ENCODE measurements at regions not wholly inside any gene's neighbourhood (a gene's known extent, or its start where the extent isn't known, plus 50 kb on each side); places are given as distances from the start of the nearest gene placed in this dataset.

DNA sequence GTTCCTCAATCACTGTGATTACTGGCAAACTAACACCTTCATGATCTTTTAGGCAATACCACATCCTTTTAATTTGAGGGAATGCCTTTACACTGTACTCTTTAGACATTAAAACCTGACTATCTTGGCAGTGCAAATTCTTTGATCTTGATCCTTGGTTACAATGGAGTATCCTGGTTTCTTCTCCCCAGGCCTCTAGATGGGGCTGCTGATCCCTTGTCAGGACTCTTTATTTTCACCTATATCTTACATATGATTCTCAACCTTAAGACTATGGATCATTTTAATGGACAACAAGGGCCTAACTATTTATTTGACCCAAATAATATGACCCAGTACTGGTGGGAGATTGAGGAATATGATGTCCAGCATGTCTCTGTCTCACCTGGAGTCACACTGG is 1005.5 kb upstream of the INTU start:
- no peak for DNase-seq
- Histone ChIP-seq H3K9me3 (ENCODE audit: control extremely low read depth in 1 of 5, control insufficient read depth in 4 of 5, insufficient read depth in 2 of 5, low read depth in 1 of 5, low read length in 4 of 5) (no peaks in the 10 kb centered on the region), H3K4me1 (ENCODE audit: control extremely low read depth in 1 of 4, control insufficient read depth in 4 of 4, insufficient read depth in 4 of 4, low read length in 3 of 4) (no peaks in the 10 kb centered on the region), H3K27me3 (replicated peaks in 2 of 5; ENCODE audit: control insufficient read depth in 4 of 5, insufficient read depth in 5 of 5, low read length in 4 of 5) (no peaks in the 10 kb centered on the region), H3K36me3 (ENCODE audit: control insufficient read depth in 4 of 4, insufficient read depth in 4 of 4, low read length in 3 of 4) (no peaks in the 10 kb centered on the region), H3K4me3 (ENCODE audit: control insufficient read depth in 1 of 7, extremely low read depth in 1 of 7, insufficient read depth in 4 of 7, low read depth in 2 of 7, low read length in 6 of 7) (no peak overlapping the region), H3K27ac (ENCODE audit: insufficient read depth in 1 of 2, low read depth in 1 of 2, low read length in 2 of 2, poor library complexity in 1 of 2, severe bottlenecking in 2 of 2) (no peak overlapping the region)
- POLR2A ChIA-PET = no interaction called here
- CTCF ChIA-PET = no interaction called here

DNA sequence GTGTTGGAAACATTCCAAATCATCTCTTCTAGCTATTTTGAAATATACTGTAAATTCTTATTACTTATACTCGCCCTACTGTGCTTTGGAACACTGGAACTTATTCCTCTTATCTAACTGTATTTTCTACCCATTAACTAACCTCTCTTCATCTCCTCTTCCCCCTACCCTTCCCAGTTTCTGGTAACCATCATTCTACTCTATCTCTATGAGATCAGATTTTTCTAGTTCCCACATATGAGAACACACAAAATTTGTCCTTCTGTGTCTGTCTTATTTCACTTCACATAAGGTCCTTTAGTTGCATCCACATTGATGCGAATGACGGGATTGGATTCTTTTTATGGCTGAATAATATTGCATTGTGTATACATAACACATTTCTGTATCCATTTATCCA is 1003.8 kb upstream of the INTU start:
- no peaks in the 10 kb centered on the region for H3K27me3 ChIP-seq (replicated peaks in 2 of 5; ENCODE audit: control insufficient read depth in 4 of 5, insufficient read depth in 5 of 5, low read length in 4 of 5)
- 83% methylated on average over 1 of the region's 3 CpGs for WGBS (ENCODE audit: insufficient coverage)
- no peak for DNase-seq
- H3K36me3 ChIP-seq (ENCODE audit: control insufficient read depth in 4 of 4, insufficient read depth in 4 of 4, low read length in 3 of 4) = no peaks in the 10 kb centered on the region
- no peaks in the 10 kb centered on the region for H3K9me3 ChIP-seq (ENCODE audit: control extremely low read depth in 1 of 5, control insufficient read depth in 4 of 5, insufficient read depth in 2 of 5, low read depth in 1 of 5, low read length in 4 of 5)
- H3K4me3 ChIP-seq (ENCODE audit: control insufficient read depth in 1 of 7, extremely low read depth in 1 of 7, insufficient read depth in 4 of 7, low read depth in 2 of 7, low read length in 6 of 7) = no peak overlapping the region
- ChIA-PET POLR2A (interaction anchor here (0.6 kb wide), 1 partner anchor 1825 kb away, joined by 4 read pairs; no protein-coding TSS in a partner anchor), CTCF (no interaction called here)
- H3K27ac ChIP-seq (ENCODE audit: insufficient read depth in 1 of 2, low read depth in 1 of 2, low read length in 2 of 2, poor library complexity in 1 of 2, severe bottlenecking in 2 of 2) = no peak overlapping the region
- H3K4me1 ChIP-seq (ENCODE audit: control extremely low read depth in 1 of 4, control insufficient read depth in 4 of 4, insufficient read depth in 4 of 4, low read length in 3 of 4) = no peaks in the 10 kb centered on the region

DNA sequence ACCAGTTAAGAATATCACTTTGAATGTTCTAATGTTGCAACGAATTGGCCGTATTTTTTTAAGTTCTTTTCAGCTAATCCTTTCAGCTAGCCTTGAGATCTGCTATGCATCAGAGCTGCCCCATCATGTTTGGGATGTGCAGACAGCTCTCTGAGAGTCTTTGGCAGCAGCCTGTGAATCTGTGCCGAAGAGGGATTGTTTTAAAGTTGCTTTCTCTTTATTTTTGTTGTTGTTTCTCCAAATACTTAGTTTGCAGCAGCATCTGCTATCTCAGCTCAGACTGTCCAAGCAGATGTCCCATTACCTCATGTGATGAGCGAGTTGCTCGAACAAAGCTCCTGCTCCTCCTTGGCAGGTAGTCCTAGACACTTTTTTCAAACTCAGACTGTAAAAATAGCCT is 1002.5 kb upstream of the INTU start:
- Histone ChIP-seq H3K9me3 (ENCODE audit: control extremely low read depth in 1 of 5, control insufficient read depth in 4 of 5, insufficient read depth in 2 of 5, low read depth in 1 of 5, low read length in 4 of 5) (no peaks in the 10 kb centered on the region), H3K27ac (ENCODE audit: insufficient read depth in 1 of 2, low read depth in 1 of 2, low read length in 2 of 2, poor library complexity in 1 of 2, severe bottlenecking in 2 of 2) (no peak overlapping the region), H3K27me3 (replicated peaks in 2 of 5; ENCODE audit: control insufficient read depth in 4 of 5, insufficient read depth in 5 of 5, low read length in 4 of 5) (no peaks in the 10 kb centered on the region), H3K4me1 (ENCODE audit: control extremely low read depth in 1 of 4, control insufficient read depth in 4 of 4, insufficient read depth in 4 of 4, low read length in 3 of 4) (no peaks in the 10 kb centered on the region), H3K36me3 (ENCODE audit: control insufficient read depth in 4 of 4, insufficient read depth in 4 of 4, low read length in 3 of 4) (no peaks in the 10 kb centered on the region), H3K4me3 (ENCODE audit: control insufficient read depth in 1 of 7, extremely low read depth in 1 of 7, insufficient read depth in 4 of 7, low read depth in 2 of 7, low read length in 6 of 7) (no peak overlapping the region)
- 97% methylated on average over 4 of the region's 5 CpGs for WGBS (ENCODE audit: insufficient coverage)
- ChIA-PET CTCF (no interaction called here), POLR2A (no interaction called here)
- no peak for DNase-seq

DNA sequence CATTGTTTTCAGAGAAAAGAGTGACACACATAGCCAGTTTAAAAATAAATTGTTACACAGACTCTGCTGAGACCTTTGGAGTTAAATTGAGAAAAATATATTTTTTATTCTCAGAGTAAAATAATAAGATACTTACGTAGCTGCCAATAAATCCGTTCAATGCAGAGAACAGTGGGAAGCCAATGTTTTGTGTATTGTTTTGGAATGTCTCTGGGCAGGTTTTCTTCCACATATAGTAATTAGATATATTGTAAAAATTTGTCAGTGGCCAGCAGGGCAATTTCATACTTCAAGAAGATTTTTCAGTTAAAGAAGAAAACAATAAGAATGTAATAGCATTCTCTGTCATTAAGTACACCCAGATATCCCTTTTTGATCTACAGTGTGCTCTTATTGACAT is 999.5 kb upstream of the INTU start:
- Histone ChIP-seq H3K4me3 (ENCODE audit: control insufficient read depth in 1 of 7, extremely low read depth in 1 of 7, insufficient read depth in 4 of 7, low read depth in 2 of 7, low read length in 6 of 7) (no peak overlapping the region), H3K9me3 (ENCODE audit: control extremely low read depth in 1 of 5, control insufficient read depth in 4 of 5, insufficient read depth in 2 of 5, low read depth in 1 of 5, low read length in 4 of 5) (no peaks in the 10 kb centered on the region), H3K36me3 (ENCODE audit: control insufficient read depth in 4 of 4, insufficient read depth in 4 of 4, low read length in 3 of 4) (no peaks in the 10 kb centered on the region), H3K4me1 (ENCODE audit: control extremely low read depth in 1 of 4, control insufficient read depth in 4 of 4, insufficient read depth in 4 of 4, low read length in 3 of 4) (no peaks in the 10 kb centered on the region), H3K27me3 (replicated peaks in 2 of 5; ENCODE audit: control insufficient read depth in 4 of 5, insufficient read depth in 5 of 5, low read length in 4 of 5) (no peaks in the 10 kb centered on the region), H3K27ac (ENCODE audit: insufficient read depth in 1 of 2, low read depth in 1 of 2, low read length in 2 of 2, poor library complexity in 1 of 2, severe bottlenecking in 2 of 2) (no peak overlapping the region)
- ChIA-PET POLR2A (no interaction called here), CTCF (no interaction called here)
- DNase-seq = no peak
- no CpG with 5 or more reads among the region's 2 CpGs for WGBS (ENCODE audit: insufficient coverage)

DNA sequence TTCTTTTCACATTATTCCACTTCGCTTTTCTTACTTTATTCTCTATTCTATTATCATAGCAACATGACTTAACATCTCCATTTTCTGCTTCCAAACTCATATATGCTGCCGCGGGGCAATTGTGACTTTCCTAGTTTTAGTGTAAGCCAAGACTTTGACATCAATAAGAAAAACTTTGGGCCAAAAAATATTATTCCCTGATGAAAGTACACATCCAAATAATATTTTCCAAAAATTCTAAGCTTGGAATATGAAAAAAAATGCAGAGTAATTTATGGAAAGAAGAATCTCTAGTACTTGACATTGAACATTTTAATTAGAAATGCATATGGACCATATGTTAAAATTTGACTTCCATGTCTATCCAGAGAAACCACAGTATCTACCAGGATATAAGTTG is 995.1 kb upstream of the INTU start:
- no peak for DNase-seq
- no peaks in the 10 kb centered on the region for H3K9me3 ChIP-seq (ENCODE audit: control extremely low read depth in 1 of 5, control insufficient read depth in 4 of 5, insufficient read depth in 2 of 5, low read depth in 1 of 5, low read length in 4 of 5)
- no peaks in the 10 kb centered on the region for H3K27me3 ChIP-seq (replicated peaks in 2 of 5; ENCODE audit: control insufficient read depth in 4 of 5, insufficient read depth in 5 of 5, low read length in 4 of 5)
- ChIA-PET CTCF (no interaction called here), POLR2A (no interaction called here)
- no peak overlapping the region for H3K27ac ChIP-seq (ENCODE audit: insufficient read depth in 1 of 2, low read depth in 1 of 2, low read length in 2 of 2, poor library complexity in 1 of 2, severe bottlenecking in 2 of 2)
- H3K4me3 ChIP-seq (ENCODE audit: control insufficient read depth in 1 of 7, extremely low read depth in 1 of 7, insufficient read depth in 4 of 7, low read depth in 2 of 7, low read length in 6 of 7) = no peak overlapping the region
- no peaks in the 10 kb centered on the region for H3K36me3 ChIP-seq (ENCODE audit: control insufficient read depth in 4 of 4, insufficient read depth in 4 of 4, low read length in 3 of 4)
- 100% methylated on average over 2 of the region's 3 CpGs for WGBS (ENCODE audit: insufficient coverage)
- H3K4me1 ChIP-seq (ENCODE audit: control extremely low read depth in 1 of 4, control insufficient read depth in 4 of 4, insufficient read depth in 4 of 4, low read length in 3 of 4) = no peaks in the 10 kb centered on the region

DNA sequence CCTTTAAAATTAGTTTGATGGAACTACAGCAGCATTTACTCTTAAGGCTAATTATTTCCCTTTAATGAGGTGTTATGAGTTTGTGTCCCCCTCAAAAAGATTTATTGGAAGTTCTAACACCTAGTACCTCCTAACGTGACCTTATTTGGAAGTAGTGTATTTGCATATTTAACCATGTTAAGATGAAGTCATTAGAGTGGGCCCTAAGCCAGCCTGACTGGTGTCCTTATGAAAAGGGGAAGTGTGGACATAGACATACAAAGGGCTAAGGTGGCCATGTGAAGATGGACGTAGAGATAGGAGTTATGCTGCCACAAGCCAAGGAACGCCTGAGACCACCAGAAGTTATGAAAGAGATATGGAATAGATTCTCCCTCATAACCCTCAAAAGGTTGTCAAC is 985.4 kb upstream of the INTU start:
- H3K9me3 ChIP-seq (ENCODE audit: control extremely low read depth in 1 of 5, control insufficient read depth in 4 of 5, insufficient read depth in 2 of 5, low read depth in 1 of 5, low read length in 4 of 5) = no peaks in the 10 kb centered on the region
- H3K36me3 ChIP-seq (ENCODE audit: control insufficient read depth in 4 of 4, insufficient read depth in 4 of 4, low read length in 3 of 4) = no peaks in the 10 kb centered on the region
- ChIA-PET POLR2A (no interaction called here), CTCF (no interaction called here)
- no peak for DNase-seq
- H3K4me3 ChIP-seq (ENCODE audit: control insufficient read depth in 1 of 7, extremely low read depth in 1 of 7, insufficient read depth in 4 of 7, low read depth in 2 of 7, low read length in 6 of 7) = no peak overlapping the region
- no peak overlapping the region for H3K27ac ChIP-seq (ENCODE audit: insufficient read depth in 1 of 2, low read depth in 1 of 2, low read length in 2 of 2, poor library complexity in 1 of 2, severe bottlenecking in 2 of 2)
- no peaks in the 10 kb centered on the region for H3K27me3 ChIP-seq (replicated peaks in 2 of 5; ENCODE audit: control insufficient read depth in 4 of 5, insufficient read depth in 5 of 5, low read length in 4 of 5)
- WGBS (ENCODE audit: insufficient coverage) = 94% methylated on average over 2 of the region's 3 CpGs
- no peaks in the 10 kb centered on the region for H3K4me1 ChIP-seq (ENCODE audit: control extremely low read depth in 1 of 4, control insufficient read depth in 4 of 4, insufficient read depth in 4 of 4, low read length in 3 of 4)

DNA sequence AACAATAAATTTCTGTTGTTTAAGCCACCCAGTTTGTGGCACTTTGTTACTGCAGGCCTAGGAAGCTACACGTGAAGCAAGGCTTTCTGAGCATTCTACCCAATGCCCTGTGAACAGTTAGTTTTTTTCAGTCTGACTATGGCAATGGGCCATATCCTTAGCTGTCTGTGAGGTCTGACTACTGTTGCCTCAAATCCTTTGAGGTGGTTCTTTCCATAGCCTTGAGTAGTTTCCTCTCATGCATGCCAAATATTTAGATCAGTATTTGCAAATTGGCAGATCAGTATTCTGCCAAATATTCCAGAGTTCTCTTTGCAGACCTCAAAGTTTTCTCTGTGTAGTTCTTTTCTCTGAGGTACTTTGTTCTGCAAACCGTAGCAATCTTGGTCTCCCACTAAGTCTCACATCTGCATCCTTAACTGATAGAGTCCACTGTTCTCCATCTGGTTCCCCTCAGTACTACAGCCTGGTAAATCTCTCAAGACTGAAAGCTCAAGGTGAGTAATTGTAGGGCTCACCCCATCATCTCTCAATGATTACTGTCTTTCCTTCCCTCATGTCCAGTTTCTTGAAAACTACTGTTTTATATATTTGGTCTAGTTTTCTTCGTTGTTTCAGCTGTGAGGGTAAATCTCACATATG is 984.9 kb upstream of the INTU start:
- no peaks in the 10 kb centered on the region for H3K9me3 ChIP-seq (ENCODE audit: control extremely low read depth in 1 of 5, control insufficient read depth in 4 of 5, insufficient read depth in 2 of 5, low read depth in 1 of 5, low read length in 4 of 5)
- WGBS (ENCODE audit: insufficient coverage) = 100% methylated on average over 2 of the region's 3 CpGs
- H3K27me3 ChIP-seq (replicated peaks in 2 of 5; ENCODE audit: control insufficient read depth in 4 of 5, insufficient read depth in 5 of 5, low read length in 4 of 5) = no peaks in the 10 kb centered on the region
- no peak overlapping the region for H3K27ac ChIP-seq (ENCODE audit: insufficient read depth in 1 of 2, low read depth in 1 of 2, low read length in 2 of 2, poor library complexity in 1 of 2, severe bottlenecking in 2 of 2)
- H3K4me1 ChIP-seq (ENCODE audit: control extremely low read depth in 1 of 4, control insufficient read depth in 4 of 4, insufficient read depth in 4 of 4, low read length in 3 of 4) = no peaks in the 10 kb centered on the region
- H3K36me3 ChIP-seq (ENCODE audit: control insufficient read depth in 4 of 4, insufficient read depth in 4 of 4, low read length in 3 of 4) = no peaks in the 10 kb centered on the region
- POLR2A ChIA-PET = no interaction called here
- DNase-seq = no peak
- H3K4me3 ChIP-seq (ENCODE audit: control insufficient read depth in 1 of 7, extremely low read depth in 1 of 7, insufficient read depth in 4 of 7, low read depth in 2 of 7, low read length in 6 of 7) = no peak overlapping the region
- CTCF ChIA-PET = no interaction called here
